DMS153 treated with DMSO at 0.1 percent for 48 hours (cell line): ENCODE measurements at regions not wholly inside any gene's neighbourhood (a gene's known extent, or its start where the extent isn't known, plus 50 kb on each side); places are given as distances from the start of the nearest gene placed in this dataset.
A peak's percentile ranks its signal among the peaks of the same experiment; 100 is the strongest.
"Not testable (repeated sequence)": the region's sequence is repeated elsewhere in the genome, so short reads cannot be mapped to it uniquely, and the experiment has no call there.

ENCODE experiments used
- DNase-seq: peaks from one replicate; lab custom pipeline; 2025; ENCODE audit not compliant: unreplicated experiment; lab: John Stamatoyannopoulos, UW

DNA sequence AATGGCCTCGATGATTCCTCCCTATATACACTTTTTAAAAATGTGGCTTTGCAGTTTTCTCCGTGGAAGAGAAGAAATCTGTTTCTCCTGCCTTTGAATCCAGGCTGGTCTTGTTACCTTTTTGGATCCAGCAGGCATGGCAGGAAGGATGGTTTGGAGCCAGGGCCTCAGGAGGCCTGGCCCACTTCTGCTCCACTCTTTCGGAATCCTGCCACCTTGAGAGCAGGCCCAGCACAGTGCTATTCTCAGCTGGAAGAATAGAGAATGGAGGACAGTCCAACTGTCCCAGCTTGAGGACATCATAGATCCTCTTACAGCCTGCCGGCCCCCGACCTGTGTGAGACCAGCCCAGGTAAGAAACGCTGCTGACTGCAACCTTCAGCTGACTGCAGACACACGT, 421.5 kb downstream of the FUT8 start:
- no peak for DNase-seq

DNA sequence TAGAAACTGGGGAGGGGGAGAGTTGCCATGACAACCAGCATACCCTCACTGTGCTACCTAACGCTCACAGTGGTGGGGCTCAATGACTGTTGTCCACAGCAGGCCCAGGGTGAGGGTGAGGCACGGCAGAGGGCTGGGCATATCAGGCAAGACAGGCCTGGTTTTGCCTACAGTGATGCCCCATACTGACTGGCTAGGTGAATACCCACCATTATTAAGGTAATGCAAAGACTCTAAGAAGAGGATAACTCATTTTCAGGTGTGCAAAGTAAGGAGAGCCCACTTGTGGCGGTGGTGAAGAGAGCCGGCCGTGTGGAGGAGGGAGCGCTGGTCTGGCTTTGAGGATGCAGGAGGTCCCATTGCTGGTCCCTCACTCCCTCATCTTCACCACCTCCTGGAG, 422.3 kb downstream of the FUT8 start:
- DNase-seq, result no peak

DNA sequence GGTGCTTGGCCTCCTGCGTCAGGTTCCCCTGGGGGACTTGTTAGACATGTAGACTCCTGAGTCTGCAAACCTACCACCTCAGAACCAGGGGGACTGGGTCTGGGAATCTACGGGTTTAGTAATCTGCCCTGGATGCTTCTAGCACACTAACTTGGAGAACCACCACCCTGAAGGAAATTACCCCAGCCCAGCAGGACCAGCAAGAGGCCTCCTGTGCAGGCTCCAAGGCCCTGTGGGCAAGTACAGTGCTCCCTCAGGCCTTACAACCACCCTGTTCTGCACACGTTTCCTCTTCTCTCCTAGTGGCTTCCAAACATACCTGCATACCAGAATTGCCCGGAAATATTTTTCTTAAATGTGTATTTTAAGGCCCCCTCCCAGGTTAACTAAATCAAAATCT, 423.0 kb downstream of the FUT8 start:
- DNase-seq, result no peak

DNA sequence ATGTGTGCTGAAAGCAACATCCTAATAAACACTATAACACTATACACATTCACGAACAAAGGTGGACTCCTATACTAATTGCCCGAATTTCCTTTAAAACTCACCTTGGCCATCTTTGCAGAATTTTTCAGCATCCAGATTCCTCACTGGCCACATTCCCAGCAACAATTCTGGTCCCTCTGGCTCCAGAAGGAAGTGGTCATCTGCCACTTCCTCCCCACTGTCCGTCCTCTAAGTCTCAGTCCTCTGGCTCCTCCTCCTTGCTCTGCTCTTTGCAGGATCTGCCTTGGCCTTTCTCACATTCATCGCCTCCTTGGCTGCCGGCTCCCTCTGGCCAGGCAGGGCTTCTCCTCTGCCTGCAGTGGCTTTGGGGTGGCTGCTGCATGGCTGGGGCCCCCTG, 426.0 kb downstream of the FUT8 start:
- DNase-seq, result no peak

DNA sequence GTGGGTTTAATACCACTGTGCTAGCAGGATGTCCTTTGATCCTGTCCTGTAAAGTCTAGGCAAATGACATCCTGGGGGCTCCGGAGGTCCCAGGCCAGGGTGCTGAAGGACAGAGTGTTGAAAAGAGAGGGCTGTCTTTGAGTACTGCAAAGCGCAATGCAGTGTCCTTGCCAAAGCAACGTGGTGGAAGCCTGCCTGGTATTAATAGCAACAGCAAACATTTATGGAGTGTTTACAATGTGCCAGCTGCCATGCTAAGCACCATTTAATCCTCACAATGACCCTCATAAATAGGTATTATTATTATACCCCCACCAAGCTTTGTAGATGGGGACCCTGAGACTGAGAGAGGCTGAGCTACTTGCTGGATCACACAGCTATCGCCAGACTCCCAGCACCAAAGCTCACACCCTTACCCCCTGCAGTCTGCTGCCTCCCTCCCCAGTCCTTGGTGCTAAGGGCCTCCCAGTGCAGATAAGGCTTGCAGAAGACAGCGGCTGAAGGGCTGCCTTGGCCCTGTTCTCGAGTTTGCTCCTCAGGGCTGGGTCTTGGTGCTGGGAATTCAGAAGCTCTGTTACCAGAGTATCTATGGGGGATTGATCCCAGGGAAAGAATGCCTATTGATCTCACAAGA, 427.7 kb downstream of the FUT8 start:
- DNase-seq, result peak; percentile 82

DNA sequence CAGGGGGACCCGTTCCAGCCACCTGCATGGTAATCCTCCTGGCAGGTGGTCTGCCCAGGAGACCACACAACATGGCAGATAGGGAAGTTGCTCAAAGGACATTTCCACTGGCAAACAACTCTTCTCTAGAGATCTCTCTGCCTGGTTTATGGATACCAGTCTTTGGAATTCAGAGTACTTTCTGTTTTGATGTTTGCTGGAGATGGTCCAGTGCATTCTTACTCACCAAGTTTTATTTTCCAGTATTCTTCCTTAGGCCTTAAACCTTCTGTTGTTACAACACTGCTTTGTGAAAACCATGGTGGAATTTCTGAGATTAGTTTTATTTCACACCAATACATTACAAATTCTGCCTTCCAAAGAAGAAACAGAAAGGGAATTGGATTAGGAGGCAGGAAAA, 428.3 kb downstream of the FUT8 start:
- DNase-seq, result no peak

DNA sequence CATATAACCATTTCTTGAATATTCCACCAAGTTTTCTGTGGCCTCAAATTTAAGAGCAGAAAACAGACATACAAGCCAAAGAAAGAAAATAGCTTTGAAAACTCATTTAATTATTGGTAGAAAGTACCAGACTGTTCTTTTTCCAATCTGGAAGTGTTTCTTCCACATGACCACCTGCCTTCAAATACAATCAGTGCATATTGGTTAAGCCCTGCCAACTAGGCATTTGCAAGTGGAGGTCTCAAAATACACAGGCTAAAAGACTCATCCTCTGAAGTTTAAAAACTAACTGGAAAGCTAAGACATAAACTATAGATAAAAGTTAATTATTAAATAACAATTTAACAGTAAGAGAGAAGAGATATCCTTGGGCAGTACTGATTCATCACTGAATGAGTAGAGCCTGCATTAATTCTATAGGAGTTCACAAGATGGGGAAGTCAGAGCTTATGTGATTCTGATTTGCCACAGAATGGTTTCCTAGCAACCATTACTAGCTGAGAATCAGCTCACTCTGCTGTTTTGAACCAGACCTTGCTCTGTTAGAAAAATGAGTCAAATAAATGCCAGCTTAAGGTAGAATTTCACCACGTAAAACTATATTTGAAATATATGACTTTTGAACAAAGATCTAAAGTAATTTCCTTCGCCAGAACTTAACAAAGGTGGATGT, 433.8 kb downstream of the FUT8 start:
- DNase-seq, result no peak

DNA sequence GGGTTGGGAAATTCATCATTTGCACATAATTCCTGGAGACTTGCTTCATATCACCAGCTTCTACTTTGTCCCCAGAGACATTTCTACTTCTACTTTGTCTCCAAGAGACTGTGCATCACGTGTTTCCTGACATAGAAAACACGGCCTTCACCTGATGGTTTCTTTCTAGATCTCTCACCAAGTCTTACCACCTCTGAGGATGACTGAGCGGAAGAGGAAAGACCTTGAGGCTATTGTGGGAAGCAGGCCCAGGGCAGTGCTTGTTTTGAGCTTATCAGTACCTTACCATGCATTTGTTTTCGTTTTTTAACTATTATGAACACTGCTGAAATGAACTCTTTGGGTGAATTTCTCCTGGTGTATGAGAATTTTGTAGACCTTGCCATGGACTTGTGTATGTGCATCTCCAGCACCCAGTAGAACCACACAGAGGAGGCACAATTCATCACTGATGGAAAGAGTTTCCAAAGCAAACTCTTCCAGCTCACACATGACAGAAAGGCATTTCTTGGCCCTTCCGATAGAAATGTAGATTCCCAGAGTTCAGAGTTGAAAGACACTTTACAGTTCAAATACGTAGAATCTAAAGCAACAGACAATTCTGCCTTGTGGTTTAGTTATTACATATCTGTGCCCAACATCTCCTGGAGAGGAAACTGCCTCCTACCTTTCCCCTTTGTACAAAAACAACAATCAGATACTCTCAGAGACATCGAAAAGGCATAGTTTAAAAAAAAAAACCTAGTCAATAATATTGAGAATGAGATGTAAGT, 434.7 kb downstream of the FUT8 start:
- DNase-seq, result no peak

DNA sequence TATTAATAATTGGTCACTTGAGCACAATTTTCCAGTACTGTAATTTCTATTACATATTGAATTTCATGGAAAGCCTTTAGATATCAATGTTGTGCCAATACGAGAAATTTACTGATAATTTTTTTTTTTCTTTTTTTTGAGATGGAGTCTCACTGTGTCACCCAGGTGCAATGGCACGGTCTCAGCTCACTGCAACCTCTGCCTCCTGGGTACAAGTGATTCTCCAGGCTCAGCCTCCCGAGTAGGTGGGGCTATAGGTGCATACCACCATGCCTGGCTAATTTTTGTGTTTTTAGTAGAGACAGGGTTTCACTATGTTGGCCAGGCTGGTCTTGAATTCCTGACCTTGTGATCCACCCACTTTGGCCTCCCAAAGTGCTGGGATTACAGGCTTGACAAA, 435.4 kb downstream of the FUT8 start:
- not testable (repeated sequence) for DNase-seq

DNA sequence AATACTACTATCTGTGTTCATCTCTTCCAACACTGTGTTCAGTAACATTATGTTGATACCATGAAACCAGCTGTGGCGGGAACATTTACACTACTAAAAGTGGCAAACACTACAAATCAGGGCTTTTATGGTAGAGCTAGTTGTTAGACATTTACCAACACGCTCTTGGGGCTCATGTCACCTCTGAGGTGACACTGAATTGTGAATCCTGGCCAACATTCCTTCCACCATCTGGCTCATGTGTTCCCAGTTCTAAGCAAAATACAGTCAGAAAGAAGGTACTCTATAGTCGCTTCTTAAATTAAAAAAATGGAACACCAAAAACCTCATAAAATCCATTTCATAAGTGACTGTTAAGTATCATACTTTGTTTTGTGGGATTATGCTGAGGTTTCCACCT, 436.6 kb downstream of the FUT8 start:
- no peak for DNase-seq

DNA sequence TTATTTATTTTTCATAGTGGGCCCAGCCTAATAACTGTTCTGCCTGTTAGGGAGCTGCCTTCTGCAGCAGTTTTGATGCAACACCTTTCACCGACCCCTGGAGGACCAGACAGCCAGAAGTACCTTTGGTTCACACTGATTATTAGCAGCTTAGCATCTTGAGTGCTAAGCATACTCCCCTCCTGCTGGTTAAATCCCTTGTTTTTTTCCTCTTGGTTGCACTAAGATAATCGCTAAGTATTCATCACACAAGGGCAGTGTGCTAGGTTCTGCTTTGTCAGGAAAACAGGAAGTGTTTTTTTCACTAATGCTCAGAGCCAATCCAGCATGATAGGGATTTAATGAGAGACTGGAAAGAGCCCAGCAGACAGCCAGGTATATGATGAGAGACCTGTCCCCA, 437.0 kb downstream of the FUT8 start:
- DNase-seq, result no peak

DNA sequence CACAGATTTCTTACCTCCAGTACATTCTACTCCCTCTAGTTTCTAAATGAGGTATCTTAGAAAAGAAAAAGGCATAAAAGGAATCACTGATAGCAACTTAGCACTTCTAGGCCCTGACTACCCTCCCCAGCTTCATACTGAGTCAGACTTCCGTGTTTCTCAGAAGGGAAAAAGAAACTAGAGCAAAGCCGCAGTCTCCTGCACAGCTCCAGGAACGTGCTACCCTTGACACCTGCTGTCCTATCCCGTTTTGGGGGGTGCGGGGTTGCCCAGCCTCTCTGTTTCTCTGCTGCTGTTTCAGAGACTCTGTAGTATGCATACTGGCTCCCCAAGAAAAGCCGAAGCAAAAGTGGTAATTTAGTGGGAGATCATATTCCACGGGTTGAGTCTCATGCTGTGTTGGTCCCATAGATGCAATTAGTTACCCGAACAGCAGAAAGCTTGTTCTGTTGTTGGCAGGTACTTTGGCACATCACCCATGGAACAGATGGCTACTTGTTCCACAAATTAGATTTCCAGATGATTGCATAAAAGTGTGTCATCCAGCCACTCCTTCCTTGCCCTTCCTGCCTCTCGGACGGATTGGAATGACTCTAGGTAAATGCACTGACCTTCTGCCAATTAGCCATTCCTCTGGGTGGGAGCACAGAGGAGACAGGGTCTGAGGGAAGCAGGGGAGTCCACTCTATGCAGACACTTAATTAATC, 438.1 kb downstream of the FUT8 start:
- DNase-seq, result no peak

DNA sequence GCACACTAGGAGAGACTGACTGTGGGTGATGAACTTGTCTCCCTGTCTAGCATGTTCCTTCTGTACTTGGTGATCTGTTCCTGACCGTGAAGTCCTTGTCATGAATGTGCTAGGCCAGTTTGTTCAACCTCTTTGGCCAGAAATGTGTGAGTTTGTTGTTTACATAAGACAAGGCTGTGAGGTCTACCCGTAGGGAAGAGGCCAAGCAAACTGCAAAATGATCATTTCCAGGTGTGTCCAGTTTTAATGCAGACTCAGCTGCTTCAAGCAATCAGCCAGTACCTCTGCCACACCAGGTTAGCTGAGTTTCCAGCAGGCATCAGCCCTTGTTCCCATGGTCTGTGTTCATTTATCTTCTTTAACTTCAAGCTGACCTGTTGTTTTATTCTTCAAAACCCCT, 440.2 kb downstream of the FUT8 start:
- DNase-seq, result no peak

DNA sequence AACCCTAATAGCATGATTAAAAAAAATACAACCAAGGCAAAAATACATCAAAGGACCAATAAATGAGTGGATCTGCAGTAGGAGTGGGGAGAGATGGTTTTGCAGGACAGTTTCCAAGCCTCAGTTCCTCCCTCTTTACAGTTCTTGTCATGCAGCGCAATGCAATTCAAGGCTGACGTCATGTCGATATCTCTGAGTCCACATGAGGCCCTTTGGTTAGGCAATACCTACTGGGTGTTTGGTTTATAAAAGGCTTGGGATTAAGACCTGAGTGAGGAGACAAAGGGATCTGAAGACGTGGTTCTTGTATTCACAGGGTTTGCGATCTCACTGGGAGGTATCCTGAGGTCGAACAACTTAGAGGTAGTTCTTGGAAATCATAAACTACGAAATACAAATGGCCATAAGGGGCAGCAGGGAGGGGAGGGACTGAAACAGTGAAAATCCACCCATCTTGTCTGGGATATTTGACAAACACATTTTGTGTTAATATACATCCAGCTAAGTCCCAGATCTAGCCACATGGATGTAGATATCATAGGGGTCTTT, 441.0 kb downstream of the FUT8 start:
- no peak for DNase-seq

DNA sequence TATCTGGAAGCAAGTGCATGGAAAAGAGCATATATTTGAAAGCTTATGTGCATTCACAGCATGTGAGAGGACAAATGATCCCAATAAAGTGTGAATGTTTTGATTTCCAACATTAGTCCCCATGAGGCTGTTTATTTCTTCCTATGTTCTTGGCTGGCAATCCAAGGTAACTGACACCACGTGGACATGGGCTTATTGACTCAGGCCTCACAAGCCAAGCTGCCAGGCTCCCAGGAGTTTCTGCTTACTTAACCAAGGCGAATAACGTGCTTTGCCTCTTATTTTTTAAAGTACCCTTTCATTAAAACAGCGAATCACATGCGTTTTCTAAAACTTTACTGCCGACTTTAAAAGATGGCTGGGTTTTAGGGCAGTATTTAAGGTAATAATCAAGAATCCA, 441.7 kb downstream of the FUT8 start:
- DNase-seq, result no peak

DNA sequence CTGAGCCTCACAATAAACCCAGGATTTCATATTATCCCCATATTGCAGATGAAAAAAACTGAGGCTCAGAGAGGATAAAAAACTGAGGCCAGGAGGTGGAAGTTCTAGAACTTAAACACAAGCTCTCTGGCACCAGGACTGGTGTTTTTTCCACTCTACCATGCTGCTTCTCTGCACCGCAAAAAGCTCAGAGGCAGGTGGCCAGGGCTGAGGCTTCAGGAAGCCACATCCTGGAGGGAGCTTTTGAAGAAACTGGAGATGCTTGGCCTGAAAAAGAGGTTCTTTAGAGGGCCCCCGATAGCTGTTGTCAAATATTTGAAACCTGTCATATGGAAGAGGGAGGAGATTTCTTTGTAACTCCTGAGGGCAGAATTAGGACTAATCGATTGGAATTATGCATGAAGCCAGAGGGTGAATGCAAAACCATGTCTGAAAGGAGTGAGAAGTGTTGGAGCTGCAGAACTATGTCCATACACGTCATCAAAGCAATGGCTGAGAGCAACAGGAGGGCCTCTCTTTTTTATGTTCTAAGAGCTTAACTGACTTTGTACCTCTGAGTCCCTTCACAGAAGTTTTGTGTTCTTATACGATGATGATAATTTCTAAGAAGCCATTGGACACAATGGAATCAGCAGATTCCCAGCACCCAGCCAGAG, 448.6 kb downstream of the FUT8 start:
- DNase-seq, result no peak

DNA sequence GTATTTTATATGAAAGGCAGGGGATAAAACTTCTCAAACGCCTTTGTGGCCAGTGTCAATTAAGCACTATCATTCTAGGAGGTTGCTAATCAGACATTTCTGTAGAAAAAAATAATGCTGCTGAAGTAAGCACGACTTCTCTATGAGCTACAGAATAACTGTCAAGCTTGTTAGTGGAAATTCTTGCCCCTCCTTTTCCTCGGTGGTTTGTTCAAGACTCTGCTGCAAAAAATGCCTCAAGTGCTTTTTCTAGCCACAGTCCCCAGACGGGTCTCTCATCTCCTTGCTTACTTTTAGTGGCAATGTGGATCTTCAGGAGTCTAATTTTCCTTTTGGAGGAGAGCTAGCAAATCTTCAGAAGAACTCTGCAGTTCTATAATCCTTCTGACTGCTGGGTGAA, 452.0 kb downstream of the FUT8 start:
- no peak for DNase-seq

DNA sequence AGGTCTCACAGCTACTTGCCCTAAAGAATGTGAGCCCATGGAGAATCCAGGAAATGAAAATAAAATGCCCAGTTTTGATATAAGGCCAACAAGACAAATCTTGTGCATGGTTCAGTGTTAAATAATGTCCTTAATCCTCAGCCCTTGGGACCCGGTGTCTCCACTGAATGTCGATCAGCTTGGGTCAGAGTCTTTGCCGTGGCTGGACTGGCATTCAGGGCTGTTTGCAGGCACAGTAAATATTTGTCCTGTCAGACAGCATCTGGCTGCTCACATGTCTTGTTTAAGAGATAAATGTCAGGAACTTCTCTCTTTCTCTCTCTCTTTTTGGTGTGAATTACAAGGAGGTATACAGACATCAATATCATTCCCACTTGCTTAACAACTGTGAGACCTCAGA, 452.5 kb downstream of the FUT8 start:
- DNase-seq, result no peak

DNA sequence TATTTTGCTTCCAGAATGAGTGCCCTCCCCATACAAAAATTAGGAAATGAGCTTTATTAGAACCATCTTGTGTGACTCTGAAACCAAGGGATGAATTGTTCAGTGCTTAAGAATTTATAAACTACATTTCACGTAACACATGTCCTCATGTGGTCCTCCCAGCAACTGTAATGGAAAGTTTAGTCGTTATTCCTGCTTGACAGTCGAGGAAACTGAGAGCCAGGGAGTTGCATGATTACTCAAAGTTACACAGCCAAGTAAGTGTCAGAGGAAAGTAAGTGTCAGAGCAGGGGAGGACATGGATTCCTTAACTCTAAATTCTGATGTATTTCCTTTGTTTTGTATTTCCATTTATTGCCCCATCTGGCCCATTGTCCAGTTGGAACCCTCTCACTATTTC, 453.9 kb downstream of the FUT8 start:
- DNase-seq, result no peak

DNA sequence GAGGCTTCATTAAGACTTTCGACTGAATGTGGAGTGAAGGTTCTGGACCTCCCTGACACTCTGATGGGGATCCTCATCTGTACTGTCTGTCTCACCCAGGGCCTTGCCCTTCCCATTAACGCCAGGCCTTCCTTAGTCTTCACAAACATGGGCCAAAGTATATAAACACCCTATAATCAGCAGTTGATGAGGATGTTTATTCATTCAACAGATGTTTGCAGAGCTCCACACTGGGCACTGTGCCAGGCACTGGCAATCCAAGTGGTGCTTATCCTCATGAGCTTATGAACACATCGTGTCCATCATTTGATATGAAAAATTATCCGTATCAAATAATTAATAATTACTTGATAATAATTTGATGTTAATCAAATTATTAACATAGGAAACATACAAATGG, 454.4 kb downstream of the FUT8 start:
- DNase-seq, result peak; percentile 65

DNA sequence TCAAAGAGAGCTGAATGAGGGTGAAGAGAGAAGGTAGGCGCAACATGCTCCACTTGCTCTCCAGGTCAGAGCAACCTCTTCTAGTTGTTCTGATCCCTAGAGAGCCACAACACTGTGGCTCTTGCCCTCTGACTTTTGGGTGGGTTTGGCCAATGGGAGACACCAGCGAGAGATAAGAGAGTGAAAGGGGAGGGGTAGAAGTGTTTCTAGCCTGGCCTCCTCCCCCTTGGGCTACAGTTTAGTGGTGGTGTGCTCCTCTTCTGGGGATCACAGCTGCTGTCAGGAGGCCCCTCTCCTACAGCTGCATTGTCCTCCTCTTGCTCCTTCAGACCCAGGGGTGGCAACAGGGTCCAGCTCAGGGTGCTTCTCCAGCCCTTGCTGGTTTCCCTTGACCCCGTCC, 454.8 kb downstream of the FUT8 start:
- no peak for DNase-seq
